ENCODE measurements at regions not wholly inside any gene's neighbourhood (a gene's known extent, or its start where the extent isn't known, plus 50 kb on each side); places are given as distances from the start of the nearest gene placed in this dataset.

- ATAC-seq, result peak; percentile 43; the same call in 2 of the 3 replicates
- POLR2A ChIA-PET, result interaction anchor here (0.7 kb wide), 1 partner anchor 48 kb away, joined by 3 read pairs; no protein-coding TSS in a partner anchor
These were observed 66.3 kb upstream of the DST start for GRCh38 chr6:56708810-56709597.

More at GRCh38 chr6:56708810-56709597, 66.3 kb upstream of the DST start:
- no peak overlapping the region for H3K4me2 ChIP-seq (ENCODE audit: low read depth, low read length)
- H3K27me3 ChIP-seq (ENCODE audit: control insufficient read depth in 1 of 2, insufficient read depth in 2 of 2, low read length in 2 of 2), result no peaks in the 10 kb centered on the region
- WGBS (ENCODE audit: low lambda C conversion rate), result 49% methylated on average over 4 of the region's 4 CpGs
- H3K79me2 ChIP-seq (ENCODE audit: insufficient read depth, low read length), result no peaks in the 10 kb centered on the region
- BruUV-seq (replicated peaks), result no TSS peak
- H3K36me3 ChIP-seq (replicated peaks in 1 of 2; ENCODE audit: control insufficient read depth in 1 of 2, insufficient read depth in 2 of 2, low read length in 2 of 2), result no peaks in the 10 kb centered on the region
- CTCF ChIA-PET (ENCODE audit: low intra/inter-chr PET ratio, low total read pairs), result interaction anchor here (0.9 to 5.9 kb wide), 7 partner anchors 10 to 142 kb away, joined by 3 to 73 read pairs (median 7); no protein-coding TSS in a partner anchor
- H2AFZ ChIP-seq (ENCODE audit: low read length), result no peak overlapping the region
- DNase-seq (ENCODE audit: low spot score) (peak; percentile 66), FAIRE-seq (peak; percentile 23)
- no peak overlapping the region for H3K27ac ChIP-seq (ENCODE audit: extremely low read length, insufficient read depth, low read length)
- in situ Hi-C loops (cut with HindIII; ENCODE audit: extremely low pct_ligation_motif_present, low pct_unique_long_range_greater_than_20kb), result loop anchor here (10.0 kb wide), 1 partner anchor 354 kb away; no protein-coding TSS in a partner anchor
- no peaks in the 10 kb centered on the region for H4K20me1 ChIP-seq (ENCODE audit: insufficient read depth, low read length)
- TF ChIP-seq MAFF (IDR thresholded peaks at IDR 0.05; ENCODE audit: low read depth, low read length) (peak; percentile 87), HMG20A (CRISPR knock-in tag; IDR thresholded peaks at IDR 0.05; ENCODE audit: borderline replicate concordance) (peak; percentile 22; the same call in 1 of the 2 replicates), CTCF (CRISPR knock-in tag; IDR thresholded peaks at IDR 0.05) (peak; percentile 62), SMC3 (IDR thresholded peaks at IDR 0.05; ENCODE audit: low read length) (peak; percentile 69), STAG1 (CRISPR knock-in tag; IDR thresholded peaks at IDR 0.05) (peak; percentile 85), ARID5B (CRISPR knock-in tag; IDR thresholded peaks at IDR 0.05) (peak; percentile 19; the same call in 1 of the 2 replicates), CEBPG (CRISPR knock-in tag; IDR thresholded peaks at IDR 0.05) (peak; percentile 27; the same call in 1 of the 2 replicates), MAFK (conservative IDR thresholded peaks at IDR 0.05 in 1 of 2, IDR thresholded peaks at IDR 0.05 in 1 of 2; ENCODE audit: low read length in 2 of 2) (peak; percentile 87), ETV6 (CRISPR knock-in tag; conservative IDR thresholded peaks at IDR 0.05) (no peak), CREB3 (CRISPR knock-in tag; IDR thresholded peaks at IDR 0.05) (no peak), HOXD1 (CRISPR knock-in tag; IDR thresholded peaks at IDR 0.05) (no peak), RAD21 (CRISPR knock-in tag; IDR thresholded peaks at IDR 0.05) (peak; percentile 68; the same call in 1 of the 2 replicates), GATAD2A (CRISPR knock-in tag; IDR thresholded peaks at IDR 0.05) (peak; percentile 43; the same call in 1 of the 2 replicates), BCL6 (CRISPR knock-in tag; IDR thresholded peaks at IDR 0.05) (peak; percentile 18; the same call in 1 of the 2 replicates)
- TF ChIP-seq, protein P1, sequence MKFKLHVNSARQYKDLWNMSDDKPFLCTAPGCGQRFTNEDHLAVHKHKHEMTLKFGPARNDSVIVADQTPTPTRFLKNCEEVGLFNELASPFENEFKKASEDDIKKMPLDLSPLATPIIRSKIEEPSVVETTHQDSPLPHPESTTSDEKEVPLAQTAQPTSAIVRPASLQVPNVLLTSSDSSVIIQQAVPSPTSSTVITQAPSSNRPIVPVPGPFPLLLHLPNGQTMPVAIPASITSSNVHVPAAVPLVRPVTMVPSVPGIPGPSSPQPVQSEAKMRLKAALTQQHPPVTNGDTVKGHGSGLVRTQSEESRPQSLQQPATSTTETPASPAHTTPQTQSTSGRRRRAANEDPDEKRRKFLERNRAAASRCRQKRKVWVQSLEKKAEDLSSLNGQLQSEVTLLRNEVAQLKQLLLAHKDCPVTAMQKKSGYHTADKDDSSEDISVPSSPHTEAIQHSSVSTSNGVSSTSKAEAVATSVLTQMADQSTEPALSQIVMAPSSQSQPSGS (CRISPR knock-in tag; IDR thresholded peaks at IDR 0.05), result 0 out of 2 replicates have a peak, but pooled peaks have one; percentile 20
- peaks cover 23% of the 10 kb centered on the region for H3K4me1 ChIP-seq (ENCODE audit: insufficient read depth, low read length)
- H3K9me3 ChIP-seq (ENCODE audit: low read length), result no peaks in the 10 kb centered on the region
- H3K4me3 ChIP-seq (replicated peaks in 1 of 3; ENCODE audit: insufficient read depth in 1 of 3, low read depth in 2 of 3, low read length in 3 of 3), result no peak overlapping the region
- intact Hi-C loops (cut with micrococcal nuclease; ENCODE audit: unreplicated experiment), result loop anchor here (1.0 to 5.0 kb wide), 3 partner anchors 33 to 142 kb away; no protein-coding TSS in a partner anchor
- H3K9ac ChIP-seq (ENCODE audit: insufficient read depth, low read depth, low read length), result no peak overlapping the region

Data from HepG2 (cell line).